NAMALWA (cell line): ENCODE measurements at regions not wholly inside any gene's neighbourhood (a gene's known extent, or its start where the extent isn't known, plus 50 kb on each side); places are given as distances from the start of the nearest gene placed in this dataset.

ENCODE experiments used
- DNase-seq: peaks from one replicate; pipeline ENCODE4 v3.0.0-alpha.2; 2015; ENCODE audit warnings: low spot score

GRCh38 chr13:68473834-68474326, 1243.7 kb upstream of the PCDH9 start:
- no peak for DNase-seq

- no peak for DNase-seq
These were observed 1237.0 kb upstream of the PCDH9 start for GRCh38 chr13:68467160-68467559.

GRCh38 chr13:68440874-68441273, 1210.7 kb upstream of the PCDH9 start:
- DNase-seq: no peak

GRCh38 chr13:68439817-68440216, 1209.7 kb upstream of the PCDH9 start:
- DNase-seq: no peak

GRCh38 chr13:68428292-68428691, 1198.2 kb upstream of the PCDH9 start:
- DNase-seq: no peak

GRCh38 chr13:68417801-68418200, 1187.7 kb upstream of the PCDH9 start:
- DNase-seq: no peak

GRCh38 chr13:68410007-68410406, 1179.9 kb upstream of the PCDH9 start:
- no peak for DNase-seq

- DNase-seq: no peak
These were observed 1160.9 kb upstream of the PCDH9 start for GRCh38 chr13:68390987-68391386.

GRCh38 chr13:68386808-68387207, 1156.7 kb upstream of the PCDH9 start:
- no peak for DNase-seq

- DNase-seq: no peak
These were observed 1150.2 kb upstream of the PCDH9 start for GRCh38 chr13:68380041-68380973.

- DNase-seq: no peak
These were observed 1148.2 kb upstream of the PCDH9 start for GRCh38 chr13:68378294-68378693.

- no peak for DNase-seq
These were observed 1144.9 kb upstream of the PCDH9 start for GRCh38 chr13:68375004-68375403.

- DNase-seq: no peak
These were observed 1139.6 kb upstream of the PCDH9 start for GRCh38 chr13:68369739-68370138.

GRCh38 chr13:68368922-68369321, 1138.8 kb upstream of the PCDH9 start:
- no peak for DNase-seq

GRCh38 chr13:68359105-68359504, 1129.0 kb upstream of the PCDH9 start:
- DNase-seq: no peak

GRCh38 chr13:68358294-68358705, 1128.2 kb upstream of the PCDH9 start:
- DNase-seq: no peak

GRCh38 chr13:68350554-68350953, 1120.4 kb upstream of the PCDH9 start:
- no peak for DNase-seq

GRCh38 chr13:68347220-68347619, 1117.1 kb upstream of the PCDH9 start:
- DNase-seq: no peak

- DNase-seq: no peak
These were observed 1115.9 kb upstream of the PCDH9 start for GRCh38 chr13:68345963-68346531.

- no peak for DNase-seq
These were observed 1093.0 kb upstream of the PCDH9 start for GRCh38 chr13:68323124-68323523.

- DNase-seq: no peak
These were observed 1089.2 kb upstream of the PCDH9 start for GRCh38 chr13:68319384-68319783.

GRCh38 chr13:68304286-68304893, 1074.3 kb upstream of the PCDH9 start:
- DNase-seq: peak; percentile 65

- no peak for DNase-seq
These were observed 1063.5 kb upstream of the PCDH9 start for GRCh38 chr13:68293631-68294030.
